Activated T-helper 1 cell treated with anti-CD3 and anti-CD28 coated beads, Interleukin-12 subunit alpha, Interleukin-12 subunit beta, Interleukin-2, Interleukin-4 antibody, amounts not matched to agents 30 ng/mL and 10 ng/mL and 1 ng/mL, durations not matched to agents 14 hours and 24 hours and 36 hours (primary cell): ENCODE measurements at regions not wholly inside any gene's neighbourhood (a gene's known extent, or its start where the extent isn't known, plus 50 kb on each side); places are given as distances from the start of the nearest gene placed in this dataset.

ENCODE experiments used
- DNase-seq: peaks from one replicate; pipeline ENCODE4 v3.0.0; 2021; ENCODE audit warnings: low spot score
- H3K27ac Mint-ChIP-seq: one replicate; pipeline ENCODE4 v1.8.0; 2021; ENCODE audit warnings: mild to moderate bottlenecking, mixed read lengths
- H3K27me3 Mint-ChIP-seq: one replicate; pipeline ENCODE4 v1.8.0; 2022; ENCODE audit warnings: mild to moderate bottlenecking, moderate library complexity, mixed read lengths; ENCODE audit not compliant: insufficient read depth
- H3K36me3 Mint-ChIP-seq: one replicate; pipeline ENCODE4 v1.8.0; 2021; ENCODE audit warnings: low read depth, mixed read lengths
- H3K4me1 Mint-ChIP-seq: one replicate; pipeline ENCODE4 v1.8.0; 2021; ENCODE audit warnings: low read depth, mixed read lengths
- H3K4me3 Mint-ChIP-seq: one replicate; pipeline ENCODE4 v1.8.0; 2021; ENCODE audit warnings: mild to moderate bottlenecking, moderate library complexity, mixed read lengths
- H3K9me3 Mint-ChIP-seq: one replicate; pipeline ENCODE4 v1.8.0; 2021; ENCODE audit warnings: mixed read lengths
- intact Hi-C: fragments of 100-400 bp; cut with micrococcal nuclease; formaldehyde crosslinking; loops from one replicate; pipeline ENCODE4 v1.15.1; 2024

GRCh38 chr3:40655551-40655950, 130.8 kb downstream of the ZNF621 start:
- no peaks in the 10 kb centered on the region for H3K36me3 Mint-ChIP-seq
- H3K4me3 Mint-ChIP-seq = no peak overlapping the region
- H3K4me1 Mint-ChIP-seq = no peaks in the 10 kb centered on the region
- peaks cover 2% of the 10 kb centered on the region for H3K27me3 Mint-ChIP-seq
- H3K27ac Mint-ChIP-seq = no peak overlapping the region
- no peaks in the 10 kb centered on the region for H3K9me3 Mint-ChIP-seq
- intact Hi-C loops = no loop called here
- DNase-seq = no peak

GRCh38 chr3:40657623-40658022, 132.9 kb downstream of the ZNF621 start:
- no peak overlapping the region for H3K4me3 Mint-ChIP-seq
- H3K27me3 Mint-ChIP-seq = no peaks in the 10 kb centered on the region
- H3K36me3 Mint-ChIP-seq = no peaks in the 10 kb centered on the region
- no peaks in the 10 kb centered on the region for H3K9me3 Mint-ChIP-seq
- no peaks in the 10 kb centered on the region for H3K4me1 Mint-ChIP-seq
- DNase-seq = no peak
- H3K27ac Mint-ChIP-seq = no peak overlapping the region
- intact Hi-C loops = no loop called here

- Mint-ChIP-seq H3K4me3 (no peak overlapping the region), H3K27ac (no peak overlapping the region), H3K9me3 (no peaks in the 10 kb centered on the region), H3K4me1 (no peaks in the 10 kb centered on the region), H3K27me3 (peaks cover 2% of the 10 kb centered on the region), H3K36me3 (no peaks in the 10 kb centered on the region)
- no peak for DNase-seq
- intact Hi-C loops = no loop called here
Observed at GRCh38 chr3:40658305-40658704, 133.5 kb downstream of the ZNF621 start.

GRCh38 chr3:40660554-40660953, 135.8 kb downstream of the ZNF621 start:
- no peaks in the 10 kb centered on the region for H3K9me3 Mint-ChIP-seq
- DNase-seq = no peak
- no peak overlapping the region for H3K4me3 Mint-ChIP-seq
- peaks cover 6% of the 10 kb centered on the region for H3K27me3 Mint-ChIP-seq
- H3K36me3 Mint-ChIP-seq = no peaks in the 10 kb centered on the region
- H3K4me1 Mint-ChIP-seq = no peaks in the 10 kb centered on the region
- intact Hi-C loops = no loop called here
- no peak overlapping the region for H3K27ac Mint-ChIP-seq

- Mint-ChIP-seq H3K27me3 (peaks cover 6% of the 10 kb centered on the region), H3K27ac (no peak overlapping the region), H3K4me3 (no peak overlapping the region), H3K9me3 (no peaks in the 10 kb centered on the region), H3K4me1 (no peaks in the 10 kb centered on the region), H3K36me3 (no peaks in the 10 kb centered on the region)
- intact Hi-C loops = no loop called here
- DNase-seq = no peak
Observed at GRCh38 chr3:40661284-40661683, 136.5 kb downstream of the ZNF621 start.

- Mint-ChIP-seq H3K4me3 (no peak overlapping the region), H3K36me3 (no peaks in the 10 kb centered on the region), H3K9me3 (no peaks in the 10 kb centered on the region), H3K27me3 (peaks cover 6% of the 10 kb centered on the region), H3K4me1 (no peaks in the 10 kb centered on the region), H3K27ac (no peak overlapping the region)
- DNase-seq = no peak
- intact Hi-C loops = no loop called here
Observed at GRCh38 chr3:40663280-40663679, 138.5 kb downstream of the ZNF621 start.

- Mint-ChIP-seq H3K4me1 (no peaks in the 10 kb centered on the region), H3K4me3 (no peak overlapping the region), H3K9me3 (no peaks in the 10 kb centered on the region), H3K27me3 (peaks cover 10% of the 10 kb centered on the region), H3K27ac (no peak overlapping the region), H3K36me3 (no peaks in the 10 kb centered on the region)
- no peak for DNase-seq
- intact Hi-C loops = no loop called here
Observed at GRCh38 chr3:40669176-40669575, 144.4 kb downstream of the ZNF621 start.

- no peak overlapping the region for H3K4me3 Mint-ChIP-seq
- peaks cover 17% of the 10 kb centered on the region for H3K27me3 Mint-ChIP-seq
- no peak overlapping the region for H3K27ac Mint-ChIP-seq
- H3K9me3 Mint-ChIP-seq = no peaks in the 10 kb centered on the region
- H3K36me3 Mint-ChIP-seq = no peaks in the 10 kb centered on the region
- DNase-seq = no peak
- H3K4me1 Mint-ChIP-seq = no peaks in the 10 kb centered on the region
- intact Hi-C loops = no loop called here
Observed at GRCh38 chr3:40672861-40673260, 148.1 kb downstream of the ZNF621 start.

GRCh38 chr3:40677321-40677720, 152.6 kb downstream of the ZNF621 start:
- H3K9me3 Mint-ChIP-seq = no peaks in the 10 kb centered on the region
- no peaks in the 10 kb centered on the region for H3K36me3 Mint-ChIP-seq
- H3K27me3 Mint-ChIP-seq = peaks cover 14% of the 10 kb centered on the region
- H3K4me1 Mint-ChIP-seq = no peaks in the 10 kb centered on the region
- no peak overlapping the region for H3K4me3 Mint-ChIP-seq
- intact Hi-C loops = no loop called here
- no peak for DNase-seq
- H3K27ac Mint-ChIP-seq = no peak overlapping the region

GRCh38 chr3:40677749-40678148, 153.0 kb downstream of the ZNF621 start:
- H3K9me3 Mint-ChIP-seq = no peaks in the 10 kb centered on the region
- no peaks in the 10 kb centered on the region for H3K36me3 Mint-ChIP-seq
- no peak for DNase-seq
- H3K4me3 Mint-ChIP-seq = no peak overlapping the region
- peaks cover 14% of the 10 kb centered on the region for H3K27me3 Mint-ChIP-seq
- H3K27ac Mint-ChIP-seq = no peak overlapping the region
- no peaks in the 10 kb centered on the region for H3K4me1 Mint-ChIP-seq
- intact Hi-C loops = no loop called here

GRCh38 chr3:40679290-40679689, 154.5 kb downstream of the ZNF621 start:
- DNase-seq = no peak
- Mint-ChIP-seq H3K4me3 (no peak overlapping the region), H3K36me3 (no peaks in the 10 kb centered on the region), H3K27me3 (peaks cover 11% of the 10 kb centered on the region), H3K4me1 (no peaks in the 10 kb centered on the region), H3K27ac (no peak overlapping the region), H3K9me3 (no peaks in the 10 kb centered on the region)
- intact Hi-C loops = no loop called here

- Mint-ChIP-seq H3K4me1 (no peaks in the 10 kb centered on the region), H3K27me3 (peaks cover 7% of the 10 kb centered on the region), H3K27ac (no peak overlapping the region), H3K4me3 (no peak overlapping the region), H3K36me3 (no peaks in the 10 kb centered on the region), H3K9me3 (no peaks in the 10 kb centered on the region)
- DNase-seq = no peak
- intact Hi-C loops = no loop called here
Observed at GRCh38 chr3:40680685-40681657, 156.2 kb downstream of the ZNF621 start.

- Mint-ChIP-seq H3K4me3 (no peak overlapping the region), H3K36me3 (no peaks in the 10 kb centered on the region), H3K4me1 (no peaks in the 10 kb centered on the region), H3K27ac (no peak overlapping the region), H3K9me3 (no peaks in the 10 kb centered on the region), H3K27me3 (peaks cover 7% of the 10 kb centered on the region)
- intact Hi-C loops = no loop called here
- DNase-seq = no peak
Observed at GRCh38 chr3:40681658-40682055, 156.9 kb downstream of the ZNF621 start.
